NCI-H82 treated with DMSO at 0.1 percent for 48 hours (cell line): ENCODE measurements at regions not wholly inside any gene's neighbourhood (a gene's known extent, or its start where the extent isn't known, plus 50 kb on each side); places are given as distances from the start of the nearest gene placed in this dataset.
"Not testable (repeated sequence)": the region's sequence is repeated elsewhere in the genome, so short reads cannot be mapped to it uniquely, and the experiment has no call there.

Experiments
- DNase-seq: peaks from one replicate; lab custom pipeline; 2025; ENCODE audit not compliant: unreplicated experiment; lab: John Stamatoyannopoulos, UW

DNA sequence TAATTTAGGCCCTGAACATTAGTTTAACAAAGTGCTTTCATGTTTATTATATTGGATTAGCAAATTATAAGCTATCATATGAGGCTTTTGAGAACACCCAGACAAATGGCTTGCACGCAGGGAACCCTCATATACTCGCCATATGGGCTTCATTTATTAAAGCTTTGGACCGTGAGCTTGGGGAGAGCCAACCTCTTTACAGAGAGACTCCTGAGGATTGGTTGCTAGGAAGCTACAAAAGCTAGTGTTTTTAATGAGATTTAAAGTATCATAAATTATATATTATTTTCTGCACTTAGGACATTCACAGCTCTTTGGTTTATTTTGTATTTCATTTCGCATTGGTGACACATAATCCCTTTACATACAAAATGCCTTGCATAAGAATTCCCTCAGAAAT is 193.8 kb upstream of the TOX3 start:
- peak; percentile 41 for DNase-seq

DNA sequence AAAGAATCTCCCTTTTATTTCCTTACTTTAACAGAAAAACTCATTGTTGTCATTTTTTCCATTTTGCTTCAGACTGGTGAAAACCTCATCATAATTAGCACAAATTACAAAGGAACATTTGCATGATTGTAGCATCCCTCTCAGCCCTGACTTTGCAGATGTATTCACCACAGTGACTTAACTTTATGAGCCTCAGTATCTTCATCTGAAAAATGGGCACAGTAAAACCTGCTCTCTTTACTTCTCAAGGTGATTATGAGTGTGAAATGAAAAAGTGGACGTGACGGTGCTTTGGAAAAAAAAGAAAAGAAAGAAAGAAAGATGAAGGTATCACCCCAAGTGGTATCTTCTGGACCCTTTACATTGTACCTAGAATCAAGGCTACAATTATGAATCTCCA is 193.4 kb upstream of the TOX3 start:
- DNase-seq = no peak

DNA sequence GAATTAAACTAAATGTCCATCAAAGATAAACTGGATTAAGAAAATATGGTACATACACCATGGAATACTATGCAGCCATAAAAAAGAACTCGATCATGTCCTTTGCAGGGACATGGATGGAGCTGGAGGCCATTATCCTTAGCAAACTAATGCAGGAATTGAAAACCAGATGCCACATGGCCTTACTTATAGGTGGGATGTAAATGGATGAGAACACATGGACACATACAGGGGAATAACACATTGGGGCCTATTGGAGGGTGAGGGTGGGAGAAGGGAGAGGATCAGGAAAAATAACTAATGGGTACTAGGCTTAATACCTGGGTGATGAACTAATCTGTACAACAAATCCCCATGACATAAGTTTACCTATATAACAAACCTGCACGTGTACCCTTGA is 192.0 kb upstream of the TOX3 start:
- not testable (repeated sequence) for DNase-seq

DNA sequence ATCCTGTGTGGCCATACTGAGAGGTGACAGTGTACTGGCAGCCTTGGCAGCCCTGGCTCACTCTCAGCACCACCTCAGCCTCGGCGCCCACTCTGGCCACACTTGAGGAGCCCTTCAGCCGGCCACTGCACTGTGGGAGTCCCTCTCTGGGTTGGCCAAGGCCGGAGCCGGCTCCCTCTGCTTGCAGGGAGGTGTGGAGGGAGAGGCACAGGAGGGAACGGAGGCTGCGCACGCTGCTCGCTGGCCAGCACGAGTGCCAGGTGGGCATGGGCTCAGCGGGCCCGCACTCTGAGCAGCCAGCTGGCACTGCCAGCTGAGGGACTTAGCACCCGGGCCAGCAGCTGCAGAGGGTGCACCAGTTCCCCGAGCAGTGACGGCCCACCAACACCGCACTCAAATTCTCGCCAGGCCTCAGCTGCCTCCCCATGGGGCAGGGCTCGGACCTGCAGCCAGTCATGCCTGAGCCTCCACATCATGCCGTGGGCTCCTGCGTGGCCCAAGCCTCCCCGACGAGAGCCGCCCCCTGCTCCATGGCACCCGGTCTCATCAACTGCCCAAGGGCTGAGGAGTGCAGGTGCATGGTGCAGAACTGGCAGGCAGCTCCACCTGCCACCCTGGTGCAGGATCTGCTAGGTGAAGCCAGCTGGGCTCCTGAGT is 184.4 kb upstream of the TOX3 start:
- no peak for DNase-seq

DNA sequence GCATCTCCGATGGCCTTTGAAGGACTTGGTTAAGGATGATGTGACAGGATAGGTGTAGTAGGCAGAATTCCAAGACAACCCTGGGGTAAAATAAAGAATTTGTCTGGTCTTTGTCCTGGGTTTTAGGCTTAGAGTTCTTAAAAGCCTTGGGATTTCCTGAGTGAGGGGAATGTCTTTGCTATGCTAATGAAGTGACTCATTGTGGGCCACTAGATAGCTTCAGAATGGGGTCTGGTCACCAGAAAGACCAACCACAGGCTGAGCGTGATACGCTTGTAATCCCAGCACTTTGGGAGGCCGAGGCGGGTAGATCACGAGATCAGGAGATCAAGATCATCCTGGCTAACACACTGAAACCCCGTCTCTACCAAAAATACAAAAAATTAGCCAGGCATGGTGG is 182.8 kb upstream of the TOX3 start:
- no peak for DNase-seq

DNA sequence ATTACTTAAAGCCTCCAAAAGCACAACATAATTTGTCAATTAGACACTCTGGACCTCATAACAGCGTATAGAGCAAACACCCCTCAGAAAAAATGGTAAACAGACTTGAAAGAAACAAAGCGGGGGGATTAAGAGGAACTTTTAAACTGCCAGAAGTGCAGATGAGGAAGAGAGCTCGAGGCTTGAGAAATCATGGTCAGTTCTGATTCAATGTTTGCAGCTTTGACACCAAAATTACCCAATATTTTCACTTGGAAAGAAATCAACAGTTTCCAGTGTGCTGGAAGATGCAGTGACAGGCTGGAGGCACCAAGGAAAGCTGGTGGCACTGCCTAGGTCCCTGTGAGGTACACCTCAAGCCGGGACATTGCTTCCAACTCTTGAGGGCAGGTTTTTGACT is 180.9 kb upstream of the TOX3 start:
- DNase-seq = no peak

DNA sequence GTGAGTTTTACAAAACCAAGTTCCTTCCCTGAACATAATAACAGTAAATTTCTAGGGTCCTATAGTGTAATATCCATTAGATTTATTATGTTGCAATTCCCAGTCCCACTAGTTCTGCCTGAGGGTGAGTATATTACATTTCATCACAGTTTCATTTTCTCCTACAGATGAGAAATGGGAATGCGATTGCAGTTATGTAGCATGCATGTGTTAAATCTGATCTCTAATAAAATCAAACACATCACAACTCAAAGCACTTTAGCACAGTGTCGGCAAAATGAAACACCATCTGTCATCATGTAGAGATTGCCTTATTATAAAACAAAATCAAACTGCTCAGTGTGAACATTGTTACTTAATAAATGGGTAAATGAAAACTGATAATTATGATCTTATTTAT is 180.5 kb upstream of the TOX3 start:
- DNase-seq = no peak

DNA sequence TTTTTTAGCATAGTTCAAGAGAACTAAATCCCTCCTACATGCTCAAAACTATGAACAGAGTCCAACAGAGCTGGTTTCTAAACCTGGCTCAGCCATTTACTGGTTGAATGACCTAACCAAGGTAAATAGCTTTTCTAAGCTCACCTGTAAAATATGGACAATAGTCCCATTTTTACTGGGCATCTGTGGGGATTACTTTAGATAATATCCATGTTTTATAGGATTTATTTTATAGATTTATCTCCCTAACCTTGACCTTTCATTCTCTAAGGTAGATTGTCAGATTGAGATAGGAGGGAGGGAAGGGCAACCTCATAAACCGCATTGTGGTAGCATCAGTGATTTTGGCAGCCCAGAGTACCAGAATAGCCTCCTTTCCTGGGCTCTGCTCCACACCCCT is 178.5 kb upstream of the TOX3 start:
- no peak for DNase-seq

DNA sequence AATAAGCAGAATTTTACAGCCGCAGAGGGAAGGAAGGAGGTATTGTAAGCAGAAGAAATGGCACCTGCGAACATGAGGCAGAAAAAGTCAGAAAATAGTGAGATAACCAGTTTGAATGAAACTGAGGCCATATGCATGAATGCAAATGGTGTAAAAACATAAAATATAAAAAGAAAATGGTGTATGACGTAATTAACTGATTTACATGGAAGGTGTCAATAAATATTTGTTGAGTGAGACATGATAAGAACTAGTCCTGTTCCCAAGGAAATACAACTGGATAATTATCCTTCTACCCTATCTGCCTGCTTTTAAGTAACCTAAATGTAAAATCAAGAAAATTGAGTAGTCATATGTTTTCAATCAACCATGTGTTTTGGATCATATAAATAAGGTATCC is 178.1 kb upstream of the TOX3 start:
- DNase-seq = no peak

DNA sequence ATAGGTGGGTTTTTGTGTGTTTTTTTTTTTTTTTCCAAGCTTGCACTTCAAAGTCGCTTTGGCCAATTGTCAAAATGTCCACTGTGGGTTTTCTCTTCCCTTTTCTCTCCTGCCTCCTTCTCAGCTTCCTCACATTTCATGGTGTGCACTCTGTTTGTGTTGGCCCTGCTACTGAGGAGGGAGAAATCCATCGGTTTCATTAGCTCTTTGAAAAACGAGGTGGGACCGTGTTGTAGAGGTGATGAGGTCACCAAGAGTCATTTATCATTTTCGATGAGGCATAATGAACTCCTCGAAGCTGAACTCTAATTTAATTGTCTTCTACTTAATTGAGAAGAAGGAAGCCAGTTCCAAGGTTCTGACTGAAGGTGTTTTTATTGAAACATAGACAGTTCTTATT is 174.4 kb upstream of the TOX3 start:
- DNase-seq = no peak

DNA sequence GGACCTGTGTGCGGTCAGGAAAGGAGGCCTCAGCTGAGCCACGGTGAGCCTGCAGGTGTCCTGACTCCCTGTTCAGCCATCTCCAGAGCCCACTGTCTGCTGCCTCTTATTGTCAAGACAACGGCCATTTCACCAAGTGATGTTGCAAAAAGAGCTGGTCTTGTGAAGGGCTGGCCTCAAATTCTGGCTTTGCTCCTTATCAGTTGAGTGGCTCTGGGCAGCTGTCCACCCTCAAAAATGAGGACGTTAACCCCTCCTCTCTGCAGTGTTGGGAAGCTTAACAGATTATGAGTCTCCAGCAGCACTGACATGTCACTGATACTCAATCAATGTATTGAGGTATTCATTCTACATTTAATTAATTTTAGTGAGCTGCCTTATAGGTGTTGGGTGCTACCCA is 171.1 kb upstream of the TOX3 start:
- no peak for DNase-seq

DNA sequence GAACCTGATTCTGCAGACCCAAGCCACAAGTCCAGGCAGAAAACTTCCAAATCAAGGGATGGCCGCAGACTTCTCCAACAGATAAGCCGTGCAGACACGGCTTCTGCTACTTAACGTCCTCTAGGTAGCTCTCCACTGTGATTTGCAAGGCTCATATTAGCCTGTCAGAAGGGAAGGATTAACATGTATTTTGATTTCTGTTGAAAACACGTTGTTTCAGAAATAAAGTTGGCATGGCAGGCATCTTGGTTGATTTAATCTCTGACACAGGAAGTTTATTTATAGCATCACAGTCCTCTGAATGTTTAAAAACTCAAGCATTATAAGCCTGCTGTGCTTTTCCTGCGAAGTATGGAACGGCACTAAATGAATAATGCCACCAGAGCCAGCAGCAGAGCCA is 166.8 kb upstream of the TOX3 start:
- DNase-seq = no peak

DNA sequence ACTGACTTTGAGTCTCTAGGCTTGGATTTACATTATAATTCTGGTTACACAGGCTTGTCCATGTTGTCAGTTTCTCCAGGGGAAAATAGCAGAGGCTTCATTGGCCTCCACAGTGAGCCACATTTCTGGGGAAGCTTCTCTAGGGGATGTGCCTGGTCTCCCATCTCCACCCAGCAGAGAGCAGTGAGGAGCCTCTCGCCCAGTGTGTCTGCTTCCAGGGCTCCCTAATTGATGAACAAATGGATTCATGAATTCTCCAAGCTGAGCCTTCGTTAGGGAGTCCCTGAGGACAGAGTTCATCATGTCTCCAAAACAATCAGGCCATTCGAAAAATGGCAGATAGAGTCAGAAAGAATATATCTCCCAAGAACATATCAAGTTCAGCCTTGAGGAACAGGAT is 162.4 kb upstream of the TOX3 start:
- no peak for DNase-seq

DNA sequence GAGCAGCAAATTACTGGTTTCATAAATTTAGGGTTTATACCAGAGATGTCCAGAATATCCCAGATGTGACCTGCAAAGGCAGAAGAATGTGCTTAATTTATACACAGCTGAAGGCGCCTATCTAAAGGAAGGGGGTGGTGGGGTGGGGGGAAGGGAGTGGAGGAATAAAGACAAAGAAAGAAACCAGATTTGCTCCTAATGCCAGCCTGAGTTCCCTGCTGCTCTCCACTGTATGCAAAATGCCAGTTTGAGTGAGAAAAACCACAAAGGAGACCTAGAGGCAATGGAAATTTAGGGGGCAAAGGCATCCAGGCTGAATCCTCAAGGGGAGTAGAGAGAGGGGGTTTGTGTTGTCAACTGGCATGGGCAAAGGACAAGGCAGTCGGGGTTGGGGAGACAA is 161.5 kb upstream of the TOX3 start:
- no peak for DNase-seq

DNA sequence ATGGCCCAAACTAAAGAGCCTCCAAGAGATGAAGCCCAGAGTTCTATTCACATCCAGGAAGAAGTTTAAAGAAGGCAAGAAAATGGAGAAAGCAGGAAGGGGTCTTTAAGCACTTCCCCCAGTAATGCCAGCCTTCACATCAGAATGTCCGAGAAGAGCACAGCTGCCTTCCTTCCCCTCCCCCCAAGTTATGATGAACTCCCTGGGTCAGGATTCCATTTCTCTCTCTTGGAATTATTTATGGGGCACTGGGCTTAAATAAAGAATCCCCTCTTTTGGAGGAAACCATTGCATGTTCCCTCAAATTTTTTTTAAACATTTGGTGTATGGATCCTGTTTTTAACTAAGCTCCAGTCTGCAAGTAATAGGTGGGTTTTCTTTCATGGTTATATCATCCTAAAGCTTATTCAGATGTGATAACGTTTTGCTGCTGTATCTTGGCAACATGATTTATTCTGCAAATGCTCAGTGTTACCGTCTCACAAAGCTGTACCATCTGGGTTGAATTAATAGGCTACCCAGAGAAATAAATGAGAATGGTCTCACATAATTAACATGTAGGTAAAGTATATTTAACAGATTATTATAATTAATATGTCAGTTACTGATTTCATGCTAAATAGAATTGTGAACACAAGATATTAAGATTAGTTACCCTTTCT is 160.9 kb upstream of the TOX3 start:
- DNase-seq = no peak

DNA sequence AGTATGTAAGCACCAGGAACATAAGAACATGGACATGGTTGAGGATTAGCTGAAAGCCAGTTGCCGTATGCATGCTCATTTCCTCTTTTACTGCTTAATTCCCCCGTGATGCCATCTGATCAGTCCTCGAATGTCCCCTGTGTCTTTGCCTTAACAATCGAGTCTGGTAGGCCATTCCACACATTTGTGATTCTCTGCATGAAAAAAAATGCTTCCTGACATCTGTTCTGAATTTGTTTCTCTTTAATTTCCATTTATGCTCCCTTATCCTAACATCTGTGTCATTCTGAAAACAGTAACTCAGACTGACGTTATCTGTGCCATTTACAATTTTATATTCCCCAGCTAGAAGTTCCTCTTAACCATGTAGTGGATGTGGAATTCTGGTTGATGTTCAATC is 158.2 kb upstream of the TOX3 start:
- DNase-seq = no peak

DNA sequence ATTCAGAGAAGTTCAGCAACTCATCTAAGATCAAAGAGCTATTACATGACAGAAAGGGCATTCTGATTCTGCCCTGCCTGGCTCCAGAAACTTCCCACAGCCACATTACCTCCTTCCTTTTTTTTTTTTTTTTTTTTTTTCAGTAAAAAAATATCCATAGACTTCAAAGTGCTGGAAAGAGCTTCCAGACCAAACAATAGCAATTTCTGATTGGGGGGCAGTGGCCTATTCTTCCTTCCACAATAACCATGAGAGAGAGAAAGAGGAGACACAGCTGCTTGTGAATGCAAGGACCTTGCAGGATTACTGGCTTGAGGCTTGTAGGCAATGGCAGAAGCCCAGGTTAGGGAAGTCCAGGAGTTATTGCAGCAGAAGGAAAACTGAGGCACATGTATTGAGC is 151.0 kb upstream of the TOX3 start:
- DNase-seq = no peak

DNA sequence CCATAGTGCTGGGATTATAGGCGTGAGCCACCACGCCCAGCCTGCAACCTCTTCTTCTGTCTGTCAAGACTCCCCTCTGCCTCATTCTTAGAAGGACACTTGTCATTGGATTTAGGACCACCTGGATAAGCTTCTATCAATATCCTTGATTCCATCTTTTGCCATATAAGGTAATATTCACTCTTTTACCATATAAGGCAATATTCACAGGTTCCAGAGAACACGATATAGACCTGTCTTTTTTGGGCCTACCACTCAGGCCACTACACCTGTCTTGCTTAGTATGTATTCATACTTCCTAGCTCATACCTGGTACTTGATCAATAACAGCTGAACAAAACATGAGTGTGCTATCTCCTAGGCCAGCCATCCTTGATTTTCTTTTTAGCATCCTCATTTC is 149.2 kb upstream of the TOX3 start:
- no peak for DNase-seq

DNA sequence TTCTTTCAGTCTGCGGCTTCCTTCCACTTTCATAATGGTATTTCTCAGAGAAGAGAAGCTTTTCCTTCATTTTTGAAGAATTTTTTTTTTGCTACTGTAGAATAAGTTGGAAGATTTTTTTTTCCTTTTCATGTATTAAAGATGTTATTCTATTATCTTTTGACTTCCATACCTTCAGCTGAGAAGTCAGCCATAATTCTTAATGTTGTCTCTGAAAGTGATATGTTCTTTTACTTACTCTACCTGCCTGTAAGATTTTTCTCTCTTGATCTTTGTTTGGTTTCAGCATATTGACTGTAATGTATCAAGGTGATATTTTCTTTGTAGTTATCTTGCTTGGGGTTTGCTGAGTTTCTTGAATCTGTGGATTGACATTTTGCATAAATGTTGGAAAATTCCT is 143.5 kb upstream of the TOX3 start:
- no peak for DNase-seq

DNA sequence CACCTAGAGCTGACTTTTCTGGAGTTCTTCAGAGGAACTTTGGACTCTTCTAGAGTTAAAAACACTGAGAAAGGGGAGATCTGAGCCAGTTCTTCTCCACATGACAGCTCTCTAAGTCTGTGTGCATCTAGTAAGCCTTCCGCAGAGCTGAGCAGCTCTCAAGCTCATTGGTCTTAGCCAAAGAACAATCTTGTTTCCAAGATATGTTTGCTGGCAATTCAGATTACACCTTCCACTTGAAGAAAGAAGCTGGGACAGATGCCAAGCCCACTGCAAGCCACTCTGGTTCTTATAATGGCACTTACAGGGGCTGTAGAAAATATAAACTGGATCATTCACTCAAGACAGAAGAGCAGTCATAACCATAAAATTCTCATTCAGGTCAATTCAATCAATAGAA is 134.1 kb upstream of the TOX3 start:
- no peak for DNase-seq

DNA sequence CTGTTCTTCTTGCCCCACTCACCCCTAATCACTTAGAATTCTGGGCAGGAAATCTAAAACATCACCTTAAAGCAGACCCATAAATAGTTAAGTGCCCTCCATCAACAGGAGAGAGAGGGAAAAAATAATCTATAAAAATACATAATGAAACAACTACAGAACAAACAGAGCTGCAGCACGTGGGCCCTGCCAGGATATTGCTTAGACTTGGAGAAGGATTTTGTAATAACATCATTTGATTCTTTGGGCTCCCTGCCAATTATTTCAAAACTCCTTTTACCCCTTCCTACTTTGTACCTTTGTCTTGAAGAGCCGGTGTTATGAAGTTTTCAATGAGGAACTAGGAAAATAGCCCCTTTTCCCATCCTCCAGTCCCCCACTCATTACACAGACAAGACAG is 130.6 kb upstream of the TOX3 start:
- no peak for DNase-seq

DNA sequence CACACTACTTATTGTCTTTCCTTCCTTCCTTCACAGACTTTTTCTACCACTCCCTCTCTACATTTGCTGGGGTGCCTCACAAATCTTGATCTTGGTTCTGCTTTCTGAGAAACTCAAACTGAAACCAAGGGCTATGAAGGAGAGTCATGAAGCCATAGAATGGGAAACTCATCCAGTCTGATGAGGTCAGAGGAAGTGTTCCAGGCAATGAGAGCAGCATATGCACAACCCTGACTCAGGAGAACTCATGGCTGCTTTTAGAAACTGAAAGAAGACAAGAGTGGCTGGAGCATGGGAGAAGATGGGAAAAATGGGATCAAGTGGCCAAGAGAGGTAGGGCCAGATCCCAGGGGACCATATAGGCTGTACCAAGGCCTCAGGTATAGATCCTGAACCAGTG is 130.0 kb upstream of the TOX3 start:
- no peak for DNase-seq

DNA sequence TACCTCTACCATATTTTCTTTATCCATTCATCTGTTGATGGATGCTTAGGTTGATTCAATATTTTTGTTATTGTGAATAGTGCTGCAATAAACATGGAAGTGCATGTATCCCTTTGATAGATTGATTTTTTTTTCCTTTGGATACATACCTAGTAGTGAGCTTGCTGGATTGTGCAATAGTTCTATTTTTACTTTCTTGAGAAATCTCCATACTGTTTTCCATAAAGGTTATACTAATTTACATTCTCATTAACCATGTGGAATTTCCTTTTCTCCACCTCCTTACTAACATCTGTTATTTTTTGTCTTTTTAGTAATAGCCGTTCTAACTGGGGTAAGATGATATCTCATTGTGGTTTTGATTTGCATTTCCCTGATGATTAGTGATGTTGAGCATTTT is 124.6 kb upstream of the TOX3 start:
- no peak for DNase-seq
